ENCODE measurements at regions not wholly inside any gene's neighbourhood (a gene's known extent, or its start where the extent isn't known, plus 50 kb on each side); places are given as distances from the start of the nearest gene placed in this dataset.

DNA sequence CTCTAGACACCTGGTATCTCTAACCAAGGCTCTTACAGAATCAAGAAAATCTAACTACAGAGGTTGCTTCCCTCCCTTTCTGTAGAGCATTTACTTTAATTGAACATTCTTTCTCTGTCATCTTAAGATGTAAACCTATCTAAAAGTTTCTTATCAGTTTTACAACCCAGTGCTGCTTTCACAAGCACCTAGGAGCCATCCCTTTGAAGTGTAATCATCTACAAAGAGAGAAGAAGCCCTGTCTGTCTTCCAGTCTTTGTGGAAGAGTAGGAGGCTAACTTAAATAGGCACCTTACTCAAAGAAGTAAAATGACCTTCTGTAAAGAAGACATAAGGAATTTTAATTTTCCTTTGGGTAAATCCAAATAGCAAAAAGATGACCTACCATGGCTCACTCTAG, 763.9 kb upstream of the LRFN5 start:
- no peak for TF ChIP-seq CTCF (IDR thresholded peaks at IDR 0.05; ENCODE audit: low read length, missing control alignments)
- no peak overlapping the region for H3K4me3 ChIP-seq (replicated peaks; ENCODE audit: low read depth, low read length)
- no peak for DNase-seq (ENCODE audit: low read depth)

DNA sequence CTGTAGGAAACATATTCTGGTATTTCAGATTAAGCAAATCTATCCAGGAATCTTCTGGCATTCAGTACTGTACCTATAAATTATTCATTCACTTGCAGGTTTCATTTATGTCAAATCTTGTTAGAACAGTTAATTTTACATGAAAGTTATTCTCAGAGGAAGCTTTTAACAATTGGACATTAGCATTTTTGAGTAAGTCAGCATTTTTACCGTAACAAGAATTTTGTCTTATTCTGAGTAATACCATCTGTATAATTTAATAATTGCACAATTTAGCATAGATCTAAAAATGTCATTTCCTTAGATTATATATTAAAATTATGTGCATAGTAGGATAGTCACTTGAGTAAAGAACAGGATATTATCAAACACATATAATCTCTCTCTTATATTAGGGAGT, 764.8 kb upstream of the LRFN5 start:
- no peak for DNase-seq (ENCODE audit: low read depth)
- H3K4me3 ChIP-seq (replicated peaks; ENCODE audit: low read depth, low read length): no peak overlapping the region
- TF ChIP-seq CTCF (IDR thresholded peaks at IDR 0.05; ENCODE audit: low read length, missing control alignments): no peak

GRCh38 chr14:40838601-40839000, 768.1 kb upstream of the LRFN5 start:
- H3K4me3 ChIP-seq (replicated peaks; ENCODE audit: low read depth, low read length): no peak overlapping the region
- no peak for TF ChIP-seq CTCF (IDR thresholded peaks at IDR 0.05; ENCODE audit: low read length, missing control alignments)
- DNase-seq (ENCODE audit: low read depth): no peak

- no peak for TF ChIP-seq CTCF (IDR thresholded peaks at IDR 0.05; ENCODE audit: low read length, missing control alignments)
- DNase-seq (ENCODE audit: low read depth): no peak
- no peak overlapping the region for H3K4me3 ChIP-seq (replicated peaks; ENCODE audit: low read depth, low read length)
These were observed 800.2 kb upstream of the LRFN5 start for GRCh38 chr14:40806471-40806870.

- TF ChIP-seq CTCF (IDR thresholded peaks at IDR 0.05; ENCODE audit: low read length, missing control alignments): no peak
- no peak for DNase-seq (ENCODE audit: low read depth)
- H3K4me3 ChIP-seq (replicated peaks; ENCODE audit: low read depth, low read length): no peak overlapping the region
These were observed 810.5 kb upstream of the LRFN5 start for GRCh38 chr14:40796168-40796567.

- no peak for TF ChIP-seq CTCF (IDR thresholded peaks at IDR 0.05; ENCODE audit: low read length, missing control alignments)
- DNase-seq (ENCODE audit: low read depth): no peak
- H3K4me3 ChIP-seq (replicated peaks; ENCODE audit: low read depth, low read length): no peak overlapping the region
These were observed 821.8 kb upstream of the LRFN5 start for GRCh38 chr14:40784860-40785259.

DNA sequence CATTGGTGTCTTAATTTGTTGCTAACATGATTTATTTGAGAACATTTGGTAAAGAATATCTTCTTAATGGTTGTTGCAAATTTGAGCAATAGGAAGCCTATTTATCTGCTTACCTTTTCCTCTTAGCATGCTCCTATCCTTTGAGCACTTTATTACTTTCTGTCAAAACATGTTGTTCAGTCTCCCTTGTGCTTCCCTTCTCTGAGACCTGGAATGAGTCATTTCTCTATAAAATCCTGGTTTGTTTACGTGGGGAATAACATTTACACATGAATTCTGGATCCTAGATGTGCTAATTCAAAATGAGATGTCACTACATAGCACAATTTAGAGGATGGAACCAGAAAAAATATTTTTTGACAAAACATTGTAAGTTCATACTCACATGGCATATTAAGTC, 844.0 kb upstream of the LRFN5 start:
- no peak for TF ChIP-seq CTCF (IDR thresholded peaks at IDR 0.05; ENCODE audit: low read length, missing control alignments)
- no peak overlapping the region for H3K4me3 ChIP-seq (replicated peaks; ENCODE audit: low read depth, low read length)
- DNase-seq (ENCODE audit: low read depth): no peak
